SK-N-MC (cell line): ENCODE measurements at regions not wholly inside any gene's neighbourhood (a gene's known extent, or its start where the extent isn't known, plus 50 kb on each side); places are given as distances from the start of the nearest gene placed in this dataset.
"Not testable (repeated sequence)": the region's sequence is repeated elsewhere in the genome, so short reads cannot be mapped to it uniquely, and the experiment has no call there.

ENCODE experiments used
- DNase-seq: peaks from one replicate; pipeline ENCODE4 v3.0.0-alpha.2; 2011; ENCODE audit warnings: low read depth, low spot score
- H3K27ac ChIP-seq: fragments of 200-600 bp; sonication (generic); 2 replicates; pipeline ENCODE4 v1.5.1; 2016; ENCODE audit warnings: mixed run types
- H3K36me3 ChIP-seq: fragments of 200-600 bp; sonication (generic); 2 replicates; pipeline ENCODE4 v1.6.1; 2017; ENCODE audit warnings: antibody characterized with exemption, low read length, mixed read lengths; ENCODE audit not compliant: insufficient read depth
- H3K4me3 ChIP-seq: fragments of 200-600 bp; sonication (generic); 2 replicates; pipeline ENCODE4 v1.5.1; 2016
- H3K9ac ChIP-seq: fragments of 200-600 bp; sonication (generic); 2 replicates; pipeline ENCODE4 v1.8.0; 2017; ENCODE audit warnings: mixed run types, mixed read lengths; ENCODE audit not compliant: insufficient read length
- H3K9me3 ChIP-seq: fragments of 200-600 bp; sonication (generic); 2 replicates; pipeline ENCODE4 v1.6.1; 2017; ENCODE audit warnings: low read depth, mild to moderate bottlenecking, antibody characterized with exemption, low read length, moderate library complexity, mixed read lengths
- EZH2 ChIP-seq: fragments of 200-600 bp; sonication (generic); IDR thresholded peaks from one replicate; pipeline ENCODE4 v1.6.1; 2017; ENCODE audit warnings: antibody characterized with exemption
- FOXP2 ChIP-seq: optimal IDR thresholded peaks from 2 replicates; pipeline ENCODE3; 2011; ENCODE audit warnings: mild to moderate bottlenecking, moderate library complexity; ENCODE audit not compliant: insufficient read depth; ENCODE audit errors: extremely low read length, control extremely low read depth
- POLR2AphosphoS5 ChIP-seq: IDR thresholded peaks from 2 replicates; pipeline ENCODE4 v1.6.1; 2012; ENCODE audit warnings: mild to moderate bottlenecking, low read depth, low read length, borderline replicate concordance

- H3K4me3 ChIP-seq = no peak overlapping the region
- H3K9ac ChIP-seq = no peak overlapping the region
- H3K27ac ChIP-seq = no peak overlapping the region
- no peaks in the 10 kb centered on the region for H3K36me3 ChIP-seq
- TF ChIP-seq POLR2AphosphoS5 (no peak), FOXP2 (no peak), EZH2 (no peak)
- no peaks in the 10 kb centered on the region for H3K9me3 ChIP-seq
- DNase-seq = no peak
Observed at GRCh38 chr7:81197266-81197665, 278.4 kb upstream of the SEMA3C start.

- DNase-seq = no peak
- no peak for TF ChIP-seq FOXP2
- no peak for TF ChIP-seq POLR2AphosphoS5
- TF ChIP-seq EZH2 = no peak
- no peak overlapping the region for H3K9ac ChIP-seq
- H3K4me3 ChIP-seq = no peak overlapping the region
- no peak overlapping the region for H3K27ac ChIP-seq
- no peaks in the 10 kb centered on the region for H3K36me3 ChIP-seq
- H3K9me3 ChIP-seq = no peaks in the 10 kb centered on the region
Observed at GRCh38 chr7:81195033-81195432, 276.2 kb upstream of the SEMA3C start.

GRCh38 chr7:81190997-81191768, 272.3 kb upstream of the SEMA3C start:
- no peak overlapping the region for H3K27ac ChIP-seq
- TF ChIP-seq EZH2 = no peak
- no peak for TF ChIP-seq FOXP2
- no peak for TF ChIP-seq POLR2AphosphoS5
- no peak overlapping the region for H3K4me3 ChIP-seq
- DNase-seq = no peak
- no peaks in the 10 kb centered on the region for H3K9me3 ChIP-seq
- H3K36me3 ChIP-seq = no peaks in the 10 kb centered on the region
- no peak overlapping the region for H3K9ac ChIP-seq

- no peak for DNase-seq
- Histone ChIP-seq H3K36me3 (no peaks in the 10 kb centered on the region), H3K9me3 (no peaks in the 10 kb centered on the region), H3K27ac (no peak overlapping the region), H3K9ac (no peak overlapping the region), H3K4me3 (no peak overlapping the region)
- TF ChIP-seq POLR2AphosphoS5 (no peak), EZH2 (no peak), FOXP2 (no peak)
Observed at GRCh38 chr7:81187753-81188152, 268.9 kb upstream of the SEMA3C start.

DNA sequence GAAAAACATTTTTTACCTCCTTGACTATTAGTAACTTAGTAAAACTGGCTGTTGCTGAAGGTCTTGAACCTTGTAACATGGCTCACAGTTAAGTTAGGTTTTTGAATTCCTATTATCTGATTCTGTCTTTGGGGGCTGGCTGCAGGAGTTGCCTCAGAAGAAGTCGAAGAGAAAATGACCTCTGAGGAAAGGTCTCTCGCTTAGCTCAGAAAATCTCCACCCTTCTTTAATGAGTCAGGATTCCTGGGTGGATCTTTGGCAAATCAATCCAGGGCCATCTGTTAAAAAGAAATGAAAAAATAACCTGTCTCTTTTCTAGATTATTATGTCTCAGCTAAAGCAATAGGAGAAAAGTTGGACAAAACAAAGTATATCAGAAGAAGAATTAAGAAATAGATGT, 267.8 kb upstream of the SEMA3C start:
- Histone ChIP-seq H3K36me3 (no peaks in the 10 kb centered on the region), H3K4me3 (no peak overlapping the region), H3K9ac (no peak overlapping the region), H3K9me3 (no peaks in the 10 kb centered on the region), H3K27ac (no peak overlapping the region)
- TF ChIP-seq EZH2 (no peak), FOXP2 (no peak), POLR2AphosphoS5 (no peak)
- DNase-seq = no peak

GRCh38 chr7:81185072-81185471, 266.2 kb upstream of the SEMA3C start:
- no peak overlapping the region for H3K27ac ChIP-seq
- no peak overlapping the region for H3K4me3 ChIP-seq
- H3K9ac ChIP-seq = no peak overlapping the region
- DNase-seq = no peak
- H3K9me3 ChIP-seq = no peaks in the 10 kb centered on the region
- H3K36me3 ChIP-seq = no peaks in the 10 kb centered on the region
- no peak for TF ChIP-seq POLR2AphosphoS5
- no peak for TF ChIP-seq EZH2
- no peak for TF ChIP-seq FOXP2

GRCh38 chr7:81183326-81183725, 264.5 kb upstream of the SEMA3C start:
- no peaks in the 10 kb centered on the region for H3K9me3 ChIP-seq
- TF ChIP-seq FOXP2 (no peak), EZH2 (no peak), POLR2AphosphoS5 (no peak)
- no peak overlapping the region for H3K27ac ChIP-seq
- DNase-seq = no peak
- H3K9ac ChIP-seq = no peak overlapping the region
- H3K4me3 ChIP-seq = no peak overlapping the region
- H3K36me3 ChIP-seq = no peaks in the 10 kb centered on the region

DNA sequence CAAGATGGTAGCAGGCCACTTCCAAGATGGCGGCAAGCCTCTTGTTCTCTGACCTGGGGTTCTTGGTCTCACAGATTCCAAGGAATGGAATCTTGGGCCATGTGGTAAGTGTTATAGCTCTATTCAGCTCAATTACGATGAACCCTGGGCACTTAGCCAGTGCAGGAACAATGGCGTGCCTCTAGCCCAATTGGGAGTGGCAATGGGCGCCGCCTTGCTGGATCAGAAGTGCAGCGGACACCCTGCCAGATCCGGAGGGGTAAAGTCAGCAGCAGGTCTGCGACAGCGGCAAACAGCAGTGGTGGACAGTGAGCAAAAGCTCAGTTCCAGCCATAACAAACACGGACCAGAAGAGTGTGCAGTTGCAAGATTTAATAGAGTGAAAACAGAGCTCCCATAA, 263.2 kb upstream of the SEMA3C start:
- not testable (repeated sequence) for H3K9ac ChIP-seq, H3K9me3 ChIP-seq, H3K27ac ChIP-seq, H3K36me3 ChIP-seq, H3K4me3 ChIP-seq, DNase-seq

- DNase-seq = no peak
- no peak overlapping the region for H3K9ac ChIP-seq
- no peak for TF ChIP-seq EZH2
- TF ChIP-seq FOXP2 = no peak
- TF ChIP-seq POLR2AphosphoS5 = no peak
- no peak overlapping the region for H3K4me3 ChIP-seq
- H3K9me3 ChIP-seq = no peaks in the 10 kb centered on the region
- no peak overlapping the region for H3K27ac ChIP-seq
- no peaks in the 10 kb centered on the region for H3K36me3 ChIP-seq
Observed at GRCh38 chr7:81181066-81181465, 262.2 kb upstream of the SEMA3C start.
